HK-2 (cell line): ENCODE measurements at regions not wholly inside any gene's neighbourhood (a gene's known extent, or its start where the extent isn't known, plus 50 kb on each side); places are given as distances from the start of the nearest gene placed in this dataset.
A peak's percentile ranks its signal among the peaks of the same experiment; 100 is the strongest.
"Not testable (repeated sequence)": the region's sequence is repeated elsewhere in the genome, so short reads cannot be mapped to it uniquely, and the experiment has no call there.

ENCODE experiments used
- DNase-seq: peaks from one replicate; pipeline ENCODE4 v3.0.0-alpha.2; 2018; ENCODE audit not compliant: unreplicated experiment

- DNase-seq = no peak
Observed at GRCh38 chr2:238747557-238747956, 100.3 kb upstream of the TWIST2 start.

GRCh38 chr2:238750212-238750904 lies 97.5 kb upstream of the TWIST2 start:
- DNase-seq = no peak

- no peak for DNase-seq
Observed at GRCh38 chr2:238754259-238754658, 93.6 kb upstream of the TWIST2 start.

GRCh38 chr2:238761868-238762267 lies 86.0 kb upstream of the TWIST2 start:
- DNase-seq = no peak

DNA sequence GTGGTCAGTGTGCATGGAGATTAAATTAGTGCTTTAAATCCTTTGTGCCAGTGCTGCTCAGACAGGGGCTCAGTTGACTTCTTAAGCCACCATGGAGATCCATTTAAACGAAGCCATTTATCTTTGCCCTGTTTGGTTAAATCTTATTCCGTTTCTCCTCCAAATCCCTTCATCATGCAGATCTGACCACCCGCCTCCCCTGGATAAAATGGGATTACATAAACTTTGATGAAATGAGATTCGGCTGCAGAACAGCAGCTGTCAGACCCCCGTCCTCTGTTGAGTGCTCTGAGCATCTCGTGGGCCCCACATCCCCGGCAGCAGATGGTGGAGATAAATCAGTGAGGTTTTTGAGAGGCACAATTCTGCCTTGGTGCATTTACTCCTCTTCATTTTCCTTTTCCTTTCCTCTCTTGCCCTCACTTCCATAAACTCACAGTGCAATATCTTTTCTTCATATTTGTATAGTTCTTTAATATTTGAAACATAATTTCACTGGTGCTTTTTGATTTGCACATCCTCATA lies 84.4 kb upstream of the TWIST2 start:
- DNase-seq = no peak

DNA sequence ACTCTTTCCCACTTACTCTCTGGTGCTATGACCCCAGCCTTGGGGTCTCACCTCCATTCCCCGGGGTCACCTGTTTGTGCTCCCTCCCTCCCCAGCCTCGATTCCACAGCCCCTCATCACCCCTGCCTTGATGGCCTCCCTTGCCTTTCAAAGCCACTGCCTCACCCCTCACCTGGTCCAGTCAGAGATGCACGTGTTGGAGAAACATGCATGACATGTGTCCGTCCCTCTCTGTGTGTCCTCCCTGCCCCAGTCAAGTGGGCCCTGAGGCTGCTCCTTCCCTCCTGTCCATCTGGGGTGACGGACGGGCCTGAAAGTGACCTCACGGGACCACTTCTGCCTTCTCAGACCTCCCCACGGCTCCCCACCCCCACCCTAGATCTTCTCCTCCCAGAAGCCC lies 82.3 kb upstream of the TWIST2 start:
- DNase-seq = no peak

DNA sequence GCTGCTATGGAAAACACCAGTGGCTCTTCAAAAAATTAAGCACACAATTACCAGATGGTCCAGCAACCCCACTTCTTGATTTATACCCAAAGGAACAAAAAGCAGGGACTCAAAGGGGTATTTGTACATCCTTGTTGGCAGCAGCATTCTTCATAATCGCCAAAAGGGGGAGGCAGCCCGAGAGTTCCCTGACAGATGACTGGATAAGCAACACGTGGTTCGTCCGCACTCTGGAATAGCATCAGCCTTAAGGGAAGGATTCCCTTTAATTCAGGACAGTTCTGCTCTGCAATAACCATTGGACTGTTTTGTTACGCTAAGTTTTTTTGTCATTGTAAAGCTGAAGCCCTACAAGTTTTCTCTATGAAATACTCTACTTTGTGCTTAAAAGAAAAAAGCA lies 76.7 kb upstream of the TWIST2 start:
- DNase-seq = no peak

GRCh38 chr2:238771639-238772038 lies 76.2 kb upstream of the TWIST2 start:
- DNase-seq = no peak

GRCh38 chr2:238772635-238773297 lies 75.1 kb upstream of the TWIST2 start:
- DNase-seq = no peak

GRCh38 chr2:238773472-238773871 lies 74.4 kb upstream of the TWIST2 start:
- DNase-seq = no peak

- DNase-seq = no peak
Observed at GRCh38 chr2:238774071-238774470, 73.8 kb upstream of the TWIST2 start.

- DNase-seq = no peak
Observed at GRCh38 chr2:238774980-238775509, 72.8 kb upstream of the TWIST2 start.

DNA sequence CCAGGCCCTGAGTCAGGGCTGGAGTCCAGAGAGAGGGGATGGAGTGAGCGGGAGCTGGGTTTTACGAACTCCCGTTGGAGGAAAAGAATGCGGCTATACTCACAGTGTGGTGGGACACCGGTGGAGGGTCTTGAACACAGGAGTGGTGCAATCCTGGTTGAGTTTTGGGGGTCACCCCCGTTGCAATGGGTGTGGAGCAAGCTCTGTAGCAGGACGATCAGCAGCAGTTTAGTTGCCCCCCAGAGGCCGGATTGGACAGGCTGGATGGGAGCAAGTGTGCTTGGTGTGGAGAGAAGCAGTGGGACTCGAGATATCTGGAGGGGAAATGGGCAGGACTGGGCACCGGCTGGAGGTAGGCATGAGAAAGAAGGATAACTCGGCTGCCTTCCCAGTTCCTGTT lies 72.3 kb upstream of the TWIST2 start:
- no peak for DNase-seq

DNA sequence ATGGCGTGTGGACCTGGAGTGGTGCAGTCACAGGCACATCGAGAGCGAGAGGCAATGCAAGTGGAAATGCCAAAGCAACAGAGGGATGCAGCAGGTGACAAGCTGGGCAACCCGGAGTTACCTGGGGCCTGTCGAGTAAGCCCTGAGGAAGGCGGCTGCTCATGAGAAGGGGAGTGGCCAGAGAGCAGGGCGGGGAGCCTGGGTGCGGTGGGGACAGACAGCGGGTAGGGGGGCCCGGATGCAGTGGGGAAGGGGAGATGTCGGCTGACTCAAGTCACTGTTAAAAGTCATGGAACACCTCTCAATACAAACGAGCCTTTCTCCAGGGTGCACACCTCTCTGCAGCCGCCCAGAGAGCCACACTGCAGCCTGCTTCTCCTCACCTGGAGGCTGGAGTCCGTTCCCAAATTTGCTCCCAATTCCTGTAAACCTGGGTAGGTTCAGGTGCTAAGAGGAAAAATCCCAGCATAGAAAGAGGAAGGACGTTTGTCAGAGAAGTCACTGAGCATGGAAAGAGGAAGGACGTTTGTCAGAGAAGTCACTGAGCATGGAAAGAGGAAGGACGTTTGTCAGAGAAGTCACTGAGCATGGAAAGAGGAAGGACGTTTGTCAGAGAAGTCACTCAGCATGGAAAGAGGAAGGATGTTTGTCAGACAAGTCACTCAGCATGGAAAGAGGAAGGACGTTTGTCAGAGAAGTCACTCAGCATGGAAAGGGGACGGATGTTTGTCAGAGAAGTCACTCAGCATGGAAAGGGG lies 71.7 kb upstream of the TWIST2 start:
- no peak for DNase-seq

DNA sequence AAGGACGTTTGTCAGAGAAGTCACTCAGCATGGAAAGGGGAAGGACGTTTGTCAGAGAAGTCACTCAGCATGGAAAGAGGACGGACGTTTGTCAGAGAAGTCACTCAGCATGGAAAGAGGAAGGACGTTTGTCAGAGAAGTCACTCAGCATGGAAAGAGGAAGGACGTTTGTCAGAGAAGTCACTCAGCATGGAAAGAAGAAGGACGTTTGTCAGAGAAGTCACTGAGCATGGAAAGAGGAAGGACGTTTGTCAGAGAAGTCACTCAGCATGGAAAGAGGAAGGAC lies 71.2 kb upstream of the TWIST2 start:
- DNase-seq = not testable (repeated sequence)

DNA sequence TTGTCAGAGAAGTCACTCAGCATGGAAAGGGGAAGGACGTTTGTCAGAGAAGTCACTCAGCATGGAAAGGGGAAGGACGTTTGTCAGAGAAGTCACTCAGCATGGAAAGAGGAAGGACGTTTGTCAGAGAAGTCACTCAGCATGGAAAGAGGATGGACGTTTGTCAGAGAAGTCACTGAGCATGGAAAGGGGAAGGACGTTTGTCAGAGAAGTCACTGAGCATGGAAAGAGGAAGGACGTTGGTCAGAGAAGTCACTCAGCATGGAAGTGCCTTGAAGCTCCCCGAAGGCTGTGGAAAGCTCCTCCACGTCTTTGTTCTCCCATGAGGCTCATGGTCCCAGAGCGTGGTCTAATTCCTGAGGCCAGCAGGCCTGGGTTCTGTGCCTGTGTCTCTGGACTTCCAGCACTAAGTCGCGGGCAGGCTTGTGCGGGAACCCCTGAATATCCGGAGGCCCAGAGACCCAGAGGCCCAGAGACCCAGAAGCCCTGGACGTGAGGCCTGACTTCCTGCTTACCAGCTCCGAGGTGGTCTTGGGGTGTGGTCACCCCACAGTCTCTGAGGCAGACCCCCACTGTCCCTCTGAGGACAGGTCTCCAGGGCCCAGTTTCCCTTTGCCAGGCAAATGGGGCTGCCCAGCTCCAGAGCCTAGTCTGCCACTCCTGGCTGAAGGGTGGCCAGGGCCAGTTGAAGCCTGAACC lies 70.4 kb upstream of the TWIST2 start:
- DNase-seq = no peak

DNA sequence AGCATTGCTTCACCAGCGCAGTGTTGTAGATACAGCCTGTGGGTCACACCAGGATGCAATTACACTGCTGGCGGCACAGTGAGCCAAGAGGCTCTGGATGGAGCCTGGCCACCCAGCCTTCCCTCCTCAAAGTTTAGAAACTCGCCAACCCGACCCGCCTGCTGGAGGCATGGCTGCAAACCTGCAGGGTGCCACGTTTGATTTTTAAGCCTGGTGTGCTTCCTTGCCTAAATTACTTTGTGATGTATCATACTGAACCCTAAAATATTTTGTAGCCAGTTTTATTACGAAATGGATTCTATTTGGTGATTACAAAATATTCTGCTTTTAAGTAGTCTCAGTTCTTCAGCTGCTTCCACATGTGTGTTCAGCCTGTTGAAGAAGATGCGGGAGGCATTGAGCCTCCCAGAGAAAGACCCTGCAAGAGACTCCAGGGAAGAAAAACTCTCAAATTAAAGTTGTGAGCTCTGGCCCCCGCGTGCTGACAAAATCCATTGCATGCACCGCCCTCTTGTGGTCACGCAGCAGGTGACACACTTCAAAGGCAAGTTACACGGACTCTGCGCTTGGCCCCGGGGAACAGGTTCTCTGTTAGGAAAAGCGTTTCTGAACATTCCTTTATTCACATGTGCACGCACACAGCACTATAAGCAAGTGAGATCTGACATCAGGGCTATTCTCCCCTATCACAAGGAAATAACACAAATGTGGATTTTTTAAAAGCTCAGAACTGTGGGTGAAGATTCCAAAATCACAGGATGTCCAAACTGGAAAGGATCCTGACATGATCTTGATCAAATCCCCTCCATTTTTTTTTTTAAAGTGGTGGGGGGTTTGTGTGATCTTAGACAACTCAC lies 63.0 kb upstream of the TWIST2 start:
- peak; percentile 53 for DNase-seq

- no peak for DNase-seq
Observed at GRCh38 chr2:238785528-238785860, 62.4 kb upstream of the TWIST2 start.

GRCh38 chr2:238786379-238786778 lies 61.5 kb upstream of the TWIST2 start:
- no peak for DNase-seq

GRCh38 chr2:238786792-238787490 lies 60.9 kb upstream of the TWIST2 start:
- DNase-seq = no peak

- no peak for DNase-seq
Observed at GRCh38 chr2:238787501-238787900, 60.4 kb upstream of the TWIST2 start.
